ENCODE measurements at regions not wholly inside any gene's neighbourhood (a gene's known extent, or its start where the extent isn't known, plus 50 kb on each side); places are given as distances from the start of the nearest gene placed in this dataset.

DNA sequence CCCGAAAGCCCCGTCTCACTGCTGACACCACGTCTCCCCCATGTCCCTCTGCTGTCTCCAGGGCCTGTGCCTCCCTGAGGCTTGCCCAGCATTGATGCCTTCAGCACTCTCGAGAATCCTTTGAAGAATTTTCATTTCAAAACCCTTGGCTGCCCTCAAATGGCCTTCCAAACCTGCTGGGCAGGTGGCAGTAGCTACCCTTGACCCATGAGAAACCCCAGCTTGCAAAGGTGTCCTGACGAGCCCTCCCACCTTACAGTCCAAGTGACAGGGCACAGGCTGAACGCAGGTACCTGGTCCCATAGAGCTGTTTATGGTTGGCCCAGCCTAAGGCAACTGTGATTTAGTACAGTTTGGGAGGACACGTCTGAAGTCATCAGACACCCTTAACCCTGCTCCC is 97.2 kb upstream of the SPIN1 start:
- H2AFZ ChIP-seq (ENCODE audit: low read depth, low read length), result no peak overlapping the region
- H4K20me1 ChIP-seq (ENCODE audit: insufficient read depth, low read length), result no peaks in the 10 kb centered on the region
- no peaks in the 10 kb centered on the region for H3K9me3 ChIP-seq (ENCODE audit: insufficient read depth, low read length, severe bottlenecking)
- no peaks in the 10 kb centered on the region for H3K79me2 ChIP-seq (ENCODE audit: insufficient read depth, low read length)
- H3K4me1 ChIP-seq (ENCODE audit: insufficient read depth, low read length), result no peaks in the 10 kb centered on the region
- no peak overlapping the region for H3K4me2 ChIP-seq (ENCODE audit: insufficient read depth, low read length)
- ATAC-seq (ENCODE audit: insufficient read depth, low read depth) (no peak), DNase-seq (no peak)
- no peak overlapping the region for H3K4me3 ChIP-seq (ENCODE audit: low read depth in 1 of 2, low read length in 2 of 2)
- no peak overlapping the region for H3K27ac ChIP-seq (ENCODE audit: low read length)
- TF ChIP-seq, protein P1, sequence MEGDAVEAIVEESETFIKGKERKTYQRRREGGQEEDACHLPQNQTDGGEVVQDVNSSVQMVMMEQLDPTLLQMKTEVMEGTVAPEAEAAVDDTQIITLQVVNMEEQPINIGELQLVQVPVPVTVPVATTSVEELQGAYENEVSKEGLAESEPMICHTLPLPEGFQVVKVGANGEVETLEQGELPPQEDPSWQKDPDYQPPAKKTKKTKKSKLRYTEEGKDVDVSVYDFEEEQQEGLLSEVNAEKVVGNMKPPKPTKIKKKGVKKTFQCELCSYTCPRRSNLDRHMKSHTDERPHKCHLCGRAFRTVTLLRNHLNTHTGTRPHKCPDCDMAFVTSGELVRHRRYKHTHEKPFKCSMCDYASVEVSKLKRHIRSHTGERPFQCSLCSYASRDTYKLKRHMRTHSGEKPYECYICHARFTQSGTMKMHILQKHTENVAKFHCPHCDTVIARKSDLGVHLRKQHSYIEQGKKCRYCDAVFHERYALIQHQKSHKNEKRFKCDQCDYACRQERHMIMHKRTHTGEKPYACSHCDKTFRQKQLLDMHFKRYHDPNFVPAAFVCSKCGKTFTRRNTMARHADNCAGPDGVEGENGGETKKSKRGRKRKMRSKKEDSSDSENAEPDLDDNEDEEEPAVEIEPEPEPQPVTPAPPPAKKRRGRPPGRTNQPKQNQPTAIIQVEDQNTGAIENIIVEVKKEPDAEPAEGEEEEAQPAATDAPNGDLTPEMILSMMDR (IDR thresholded peaks at IDR 0.05; ENCODE audit: borderline replicate concordance, extremely low read depth, low read length, poor library complexity, severe bottlenecking), result no peak
- no peak for TF ChIP-seq EZH2 (IDR thresholded peaks at IDR 0.05; ENCODE audit: borderline replicate concordance, low read depth, low read length, severe bottlenecking)
- H3K9ac ChIP-seq (ENCODE audit: low read depth, low read length), result no peak overlapping the region
- H3K36me3 ChIP-seq (ENCODE audit: insufficient read depth, low read length), result no peaks in the 10 kb centered on the region
- H3K27me3 ChIP-seq (ENCODE audit: insufficient read depth, low read length, poor library complexity), result no peaks in the 10 kb centered on the region

DNA sequence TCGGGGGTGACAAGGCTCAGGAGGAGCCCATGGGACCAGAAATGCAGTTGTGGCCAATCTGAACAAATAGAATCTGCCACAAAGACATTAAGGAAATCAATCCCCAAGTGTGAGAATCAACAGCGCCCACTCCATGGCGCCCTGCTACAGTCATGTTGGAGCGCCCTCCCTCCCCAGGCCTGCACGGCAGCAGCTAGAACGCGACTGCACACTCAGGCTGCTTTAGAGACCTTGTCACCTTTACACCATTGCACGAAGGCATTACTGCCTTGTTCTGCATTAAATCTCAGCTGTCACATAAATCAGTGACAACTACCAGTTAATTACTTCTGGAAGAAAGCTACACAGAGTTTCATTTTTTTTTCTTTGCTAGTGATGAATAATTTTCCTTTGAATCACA is 98.7 kb upstream of the SPIN1 start:
- H3K36me3 ChIP-seq (ENCODE audit: insufficient read depth, low read length), result no peaks in the 10 kb centered on the region
- no peak overlapping the region for H3K9ac ChIP-seq (ENCODE audit: low read depth, low read length)
- DNase-seq (no peak), ATAC-seq (ENCODE audit: insufficient read depth, low read depth) (no peak)
- no peak overlapping the region for H3K27ac ChIP-seq (ENCODE audit: low read length)
- no peaks in the 10 kb centered on the region for H3K4me1 ChIP-seq (ENCODE audit: insufficient read depth, low read length)
- TF ChIP-seq EZH2 (IDR thresholded peaks at IDR 0.05; ENCODE audit: borderline replicate concordance, low read depth, low read length, severe bottlenecking), result no peak
- TF ChIP-seq, protein P1 (IDR thresholded peaks at IDR 0.05; ENCODE audit: borderline replicate concordance, extremely low read depth, low read length, poor library complexity, severe bottlenecking), result no peak
- H3K4me2 ChIP-seq (ENCODE audit: insufficient read depth, low read length), result no peak overlapping the region
- H3K27me3 ChIP-seq (ENCODE audit: insufficient read depth, low read length, poor library complexity), result no peaks in the 10 kb centered on the region
- no peak overlapping the region for H3K4me3 ChIP-seq (ENCODE audit: low read depth in 1 of 2, low read length in 2 of 2)
- H3K9me3 ChIP-seq (ENCODE audit: insufficient read depth, low read length, severe bottlenecking), result no peaks in the 10 kb centered on the region
- no peak overlapping the region for H2AFZ ChIP-seq (ENCODE audit: low read depth, low read length)
- no peaks in the 10 kb centered on the region for H4K20me1 ChIP-seq (ENCODE audit: insufficient read depth, low read length)
- no peaks in the 10 kb centered on the region for H3K79me2 ChIP-seq (ENCODE audit: insufficient read depth, low read length)

DNA sequence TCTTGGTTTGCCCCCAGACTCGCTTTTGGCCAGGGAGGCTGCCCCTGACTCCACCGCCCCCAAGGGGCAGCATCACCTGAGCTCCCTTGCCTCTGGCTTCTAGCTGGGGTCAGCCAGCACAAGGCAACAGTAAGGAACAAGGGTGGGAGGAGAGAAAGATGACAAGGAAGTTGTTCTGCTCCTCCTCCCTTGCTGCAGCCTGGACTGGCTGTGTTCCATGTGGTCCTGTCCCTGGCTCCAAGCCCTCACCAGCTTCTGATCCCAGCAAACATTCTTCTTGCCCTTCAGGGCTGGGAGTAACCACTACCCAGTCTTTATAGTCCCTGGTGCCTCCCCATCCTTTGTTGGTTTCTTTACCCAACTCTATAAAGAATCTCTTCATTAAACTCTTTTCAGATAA is 100.3 kb upstream of the SPIN1 start:
- no peak overlapping the region for H2AFZ ChIP-seq (ENCODE audit: low read depth, low read length)
- TF ChIP-seq, protein P1 (IDR thresholded peaks at IDR 0.05; ENCODE audit: borderline replicate concordance, extremely low read depth, low read length, poor library complexity, severe bottlenecking), result no peak
- no peak for TF ChIP-seq EZH2 (IDR thresholded peaks at IDR 0.05; ENCODE audit: borderline replicate concordance, low read depth, low read length, severe bottlenecking)
- DNase-seq, result no peak
- H3K9me3 ChIP-seq (ENCODE audit: insufficient read depth, low read length, severe bottlenecking), result no peaks in the 10 kb centered on the region
- H3K79me2 ChIP-seq (ENCODE audit: insufficient read depth, low read length), result no peaks in the 10 kb centered on the region
- H3K27ac ChIP-seq (ENCODE audit: low read length), result no peak overlapping the region
- H4K20me1 ChIP-seq (ENCODE audit: insufficient read depth, low read length), result no peaks in the 10 kb centered on the region
- H3K4me1 ChIP-seq (ENCODE audit: insufficient read depth, low read length), result no peaks in the 10 kb centered on the region
- no peak overlapping the region for H3K4me2 ChIP-seq (ENCODE audit: insufficient read depth, low read length)
- no peak overlapping the region for H3K4me3 ChIP-seq (ENCODE audit: low read depth in 1 of 2, low read length in 2 of 2)
- no peaks in the 10 kb centered on the region for H3K27me3 ChIP-seq (ENCODE audit: insufficient read depth, low read length, poor library complexity)
- no peak for ATAC-seq (ENCODE audit: insufficient read depth, low read depth)
- no peak overlapping the region for H3K9ac ChIP-seq (ENCODE audit: low read depth, low read length)
- H3K36me3 ChIP-seq (ENCODE audit: insufficient read depth, low read length), result no peaks in the 10 kb centered on the region

Measured in DND-41 (cell line).